ENCODE measurements at regions not wholly inside any gene's neighbourhood (a gene's known extent, or its start where the extent isn't known, plus 50 kb on each side); places are given as distances from the start of the nearest gene placed in this dataset.

DNA sequence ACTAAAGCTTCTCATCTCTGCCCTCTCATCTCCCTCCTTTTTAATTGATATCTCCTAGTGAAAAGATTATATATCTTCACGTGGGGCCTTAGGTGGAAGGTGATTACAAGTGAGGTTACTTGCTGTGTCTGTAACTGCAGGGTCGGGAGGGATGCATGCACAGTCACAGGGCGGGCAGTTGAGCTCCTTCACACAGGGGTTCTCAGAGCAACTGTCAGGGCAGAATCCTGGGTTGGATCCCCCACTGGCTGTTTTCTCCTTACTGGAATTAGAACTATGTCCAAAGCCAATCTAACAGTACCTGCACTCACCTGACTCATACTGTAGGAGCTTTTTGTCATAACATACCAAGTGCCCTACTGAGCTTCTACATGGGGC, 141.1 kb downstream of the AASDH start:
- TF ChIP-seq, protein P1, sequence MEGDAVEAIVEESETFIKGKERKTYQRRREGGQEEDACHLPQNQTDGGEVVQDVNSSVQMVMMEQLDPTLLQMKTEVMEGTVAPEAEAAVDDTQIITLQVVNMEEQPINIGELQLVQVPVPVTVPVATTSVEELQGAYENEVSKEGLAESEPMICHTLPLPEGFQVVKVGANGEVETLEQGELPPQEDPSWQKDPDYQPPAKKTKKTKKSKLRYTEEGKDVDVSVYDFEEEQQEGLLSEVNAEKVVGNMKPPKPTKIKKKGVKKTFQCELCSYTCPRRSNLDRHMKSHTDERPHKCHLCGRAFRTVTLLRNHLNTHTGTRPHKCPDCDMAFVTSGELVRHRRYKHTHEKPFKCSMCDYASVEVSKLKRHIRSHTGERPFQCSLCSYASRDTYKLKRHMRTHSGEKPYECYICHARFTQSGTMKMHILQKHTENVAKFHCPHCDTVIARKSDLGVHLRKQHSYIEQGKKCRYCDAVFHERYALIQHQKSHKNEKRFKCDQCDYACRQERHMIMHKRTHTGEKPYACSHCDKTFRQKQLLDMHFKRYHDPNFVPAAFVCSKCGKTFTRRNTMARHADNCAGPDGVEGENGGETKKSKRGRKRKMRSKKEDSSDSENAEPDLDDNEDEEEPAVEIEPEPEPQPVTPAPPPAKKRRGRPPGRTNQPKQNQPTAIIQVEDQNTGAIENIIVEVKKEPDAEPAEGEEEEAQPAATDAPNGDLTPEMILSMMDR (IDR thresholded peaks at IDR 0.05), result no peak
- TF ChIP-seq POLR2A (IDR thresholded peaks at IDR 0.05), result no peak

Data from uterus (tissue), 2 donors.